Mucosa of rectum (tissue), 2 donors: ENCODE measurements at regions not wholly inside any gene's neighbourhood (a gene's known extent, or its start where the extent isn't known, plus 50 kb on each side); places are given as distances from the start of the nearest gene placed in this dataset.

Experiments
- H3K27ac ChIP-seq, 2 donors: one replicate each; pipeline ENCODE4 v1.7.0; 2013; ENCODE audit warnings: inconsistent platforms in 2 of 2, low read depth in 2 of 2, low read length in 2 of 2
- H3K27me3 ChIP-seq, 2 donors: one replicate each; pipeline ENCODE4 v1.7.0; 2013; ENCODE audit warnings: low read length in 2 of 2; ENCODE audit not compliant: control insufficient read depth in 2 of 2, insufficient read depth in 2 of 2
- H3K36me3 ChIP-seq, 2 donors: one replicate each; pipeline ENCODE4 v1.7.0; 2013; ENCODE audit warnings: low read length in 2 of 2; ENCODE audit not compliant: control insufficient read depth in 2 of 2, insufficient read depth in 2 of 2
- H3K4me1 ChIP-seq, 2 donors: one replicate each; pipeline ENCODE4 v1.7.0; 2013; ENCODE audit warnings: low read length in 2 of 2, mild to moderate bottlenecking in 1 of 2; ENCODE audit not compliant: control insufficient read depth in 2 of 2, insufficient read depth in 2 of 2
- H3K4me3 ChIP-seq, 2 donors: one replicate each; pipeline ENCODE4 v1.7.0; 2013; ENCODE audit warnings: low read length in 2 of 2
- H3K9ac ChIP-seq, 2 donors: one replicate each; pipeline ENCODE4 v1.7.0; 2013; ENCODE audit warnings: low read length in 2 of 2, low read depth in 1 of 2, mild to moderate bottlenecking in 1 of 2
- H3K9me3 ChIP-seq, 2 donors: one replicate each; pipeline ENCODE4 v1.7.0; 2013; ENCODE audit warnings: low read length in 2 of 2; ENCODE audit not compliant: control insufficient read depth in 2 of 2
- donor health status: healthy.
- donor health status: Normal muscosa, but diverticular disease.

- Histone ChIP-seq H3K9ac (no peak overlapping the region), H3K4me3 (no peak overlapping the region), H3K27ac (no peak overlapping the region), H3K36me3 (no peaks in the 10 kb centered on the region), H3K9me3 (no peaks in the 10 kb centered on the region), H3K4me1 (no peaks in the 10 kb centered on the region), H3K27me3 (no peaks in the 10 kb centered on the region)
Measured at GRCh38 chr18:71008257-71008656, 719.4 kb downstream of the SOCS6 start.

GRCh38 chr18:71001597-71001996 lies 712.8 kb downstream of the SOCS6 start:
- H3K27ac ChIP-seq = no peak overlapping the region
- no peaks in the 10 kb centered on the region for H3K27me3 ChIP-seq
- no peak overlapping the region for H3K4me3 ChIP-seq
- no peaks in the 10 kb centered on the region for H3K4me1 ChIP-seq
- H3K9me3 ChIP-seq = no peaks in the 10 kb centered on the region
- H3K9ac ChIP-seq = no peak overlapping the region
- H3K36me3 ChIP-seq = no peaks in the 10 kb centered on the region

- no peak overlapping the region for H3K27ac ChIP-seq
- H3K27me3 ChIP-seq = no peaks in the 10 kb centered on the region
- H3K9me3 ChIP-seq = no peaks in the 10 kb centered on the region
- no peaks in the 10 kb centered on the region for H3K36me3 ChIP-seq
- H3K4me1 ChIP-seq = no peaks in the 10 kb centered on the region
- no peak overlapping the region for H3K9ac ChIP-seq
- no peak overlapping the region for H3K4me3 ChIP-seq
Measured at GRCh38 chr18:70998490-70998889, 709.6 kb downstream of the SOCS6 start.

- no peaks in the 10 kb centered on the region for H3K4me1 ChIP-seq
- H3K4me3 ChIP-seq = no peak overlapping the region
- H3K27ac ChIP-seq = no peak overlapping the region
- no peaks in the 10 kb centered on the region for H3K36me3 ChIP-seq
- no peaks in the 10 kb centered on the region for H3K9me3 ChIP-seq
- no peaks in the 10 kb centered on the region for H3K27me3 ChIP-seq
- H3K9ac ChIP-seq = no peak overlapping the region
Measured at GRCh38 chr18:70994116-70994515, 705.3 kb downstream of the SOCS6 start.

GRCh38 chr18:70991577-70991976 lies 702.7 kb downstream of the SOCS6 start:
- H3K27ac ChIP-seq = no peak overlapping the region
- H3K4me3 ChIP-seq = no peak overlapping the region
- no peaks in the 10 kb centered on the region for H3K4me1 ChIP-seq
- H3K36me3 ChIP-seq = no peaks in the 10 kb centered on the region
- no peak overlapping the region for H3K9ac ChIP-seq
- H3K27me3 ChIP-seq = no peaks in the 10 kb centered on the region
- H3K9me3 ChIP-seq = no peaks in the 10 kb centered on the region

- no peaks in the 10 kb centered on the region for H3K4me1 ChIP-seq
- H3K9me3 ChIP-seq = no peaks in the 10 kb centered on the region
- H3K36me3 ChIP-seq = no peaks in the 10 kb centered on the region
- no peak overlapping the region for H3K9ac ChIP-seq
- no peak overlapping the region for H3K4me3 ChIP-seq
- H3K27me3 ChIP-seq = no peaks in the 10 kb centered on the region
- no peak overlapping the region for H3K27ac ChIP-seq
Measured at GRCh38 chr18:70985948-70986347, 697.1 kb downstream of the SOCS6 start.

GRCh38 chr18:70982292-70982691 lies 693.4 kb downstream of the SOCS6 start:
- no peak overlapping the region for H3K4me3 ChIP-seq
- H3K4me1 ChIP-seq = no peaks in the 10 kb centered on the region
- no peaks in the 10 kb centered on the region for H3K9me3 ChIP-seq
- H3K36me3 ChIP-seq = no peaks in the 10 kb centered on the region
- H3K9ac ChIP-seq = no peak overlapping the region
- no peak overlapping the region for H3K27ac ChIP-seq
- H3K27me3 ChIP-seq = no peaks in the 10 kb centered on the region

GRCh38 chr18:70981400-70982140 lies 692.7 kb downstream of the SOCS6 start:
- no peak overlapping the region for H3K4me3 ChIP-seq
- H3K4me1 ChIP-seq = no peaks in the 10 kb centered on the region
- no peaks in the 10 kb centered on the region for H3K9me3 ChIP-seq
- H3K36me3 ChIP-seq = no peaks in the 10 kb centered on the region
- no peak overlapping the region for H3K27ac ChIP-seq
- no peak overlapping the region for H3K9ac ChIP-seq
- H3K27me3 ChIP-seq = no peaks in the 10 kb centered on the region

- Histone ChIP-seq H3K4me1 (no peaks in the 10 kb centered on the region), H3K9me3 (no peaks in the 10 kb centered on the region), H3K4me3 (no peak overlapping the region), H3K27ac (no peak overlapping the region), H3K9ac (no peak overlapping the region), H3K27me3 (no peaks in the 10 kb centered on the region), H3K36me3 (no peaks in the 10 kb centered on the region)
Measured at GRCh38 chr18:70973626-70974025, 684.8 kb downstream of the SOCS6 start.

- Histone ChIP-seq H3K36me3 (no peaks in the 10 kb centered on the region), H3K4me3 (no peak overlapping the region), H3K9me3 (no peaks in the 10 kb centered on the region), H3K4me1 (no peaks in the 10 kb centered on the region), H3K27ac (no peak overlapping the region), H3K9ac (no peak overlapping the region), H3K27me3 (no peaks in the 10 kb centered on the region)
Measured at GRCh38 chr18:70966419-70966818, 677.6 kb downstream of the SOCS6 start.
